SU-DHL-6 (cell line): ENCODE measurements at regions not wholly inside any gene's neighbourhood (a gene's known extent, or its start where the extent isn't known, plus 50 kb on each side); places are given as distances from the start of the nearest gene placed in this dataset.

ENCODE experiments used
- H2AFZ ChIP-seq: fragments of 200-600 bp; sonication (generic); 2 replicates; pipeline ENCODE4 v1.6.1; 2014; ENCODE audit warnings: low read depth, mild to moderate bottlenecking, moderate library complexity, mixed read lengths, antibody characterized with exemption, low read length; ENCODE audit not compliant: severe bottlenecking
- H3F3A ChIP-seq: fragments of 200-600 bp; shearing (Covaris generic); 2 replicates; pipeline ENCODE4 v1.6.0; 2016; ENCODE audit warnings: antibody characterized with exemption, mild to moderate bottlenecking; ENCODE audit not compliant: insufficient read depth
- H3K27ac ChIP-seq: fragments of 200-600 bp; sonication (generic); 2 replicates; pipeline ENCODE4 v1.5.1; 2016; ENCODE audit warnings: low read depth, mild to moderate bottlenecking, low read length, moderate library complexity, mixed read lengths
- H3K27me3 ChIP-seq: fragments of 200-600 bp; sonication (generic), shearing (Covaris generic); 2 replicates; pipeline ENCODE4 v1.6.0; 2014; ENCODE audit warnings: mild to moderate bottlenecking, low read length
- H3K36me3 ChIP-seq: fragments of 200-600 bp; sonication (generic); 2 replicates; pipeline ENCODE4 v1.6.1; 2014; ENCODE audit warnings: mild to moderate bottlenecking, low read length, mixed read lengths
- H3K4me2 ChIP-seq: fragments of 300-600, 200-600 bp; shearing (Covaris generic), sonication (generic); 2 replicates; pipeline ENCODE4 v1.6.0; 2014; ENCODE audit warnings: low read length, low read depth, mild to moderate bottlenecking; ENCODE audit not compliant: poor library complexity, severe bottlenecking
- H3K4me3 ChIP-seq: fragments of 200-600 bp; sonication (generic); 2 replicates; pipeline ENCODE4 v1.5.1; 2014; ENCODE audit warnings: antibody characterized with exemption, low read length, mild to moderate bottlenecking, mixed read lengths; ENCODE audit not compliant: insufficient read depth, poor library complexity, severe bottlenecking
- H3K79me2 ChIP-seq: fragments of 200-600 bp; sonication (generic); 2 replicates; pipeline ENCODE4 v1.6.1; 2014; ENCODE audit warnings: mild to moderate bottlenecking, low read length, moderate library complexity; ENCODE audit not compliant: insufficient read depth
- H3K9ac ChIP-seq: fragments of 200-600 bp; sonication (generic); 2 replicates; pipeline ENCODE4 v1.7.0; 2014; ENCODE audit warnings: mild to moderate bottlenecking, low read length
- H3K9me2 ChIP-seq: fragments of 200-600 bp; sonication (generic); replicated peaks from 2 replicates; pipeline ENCODE4 v1.6.1; 2014; ENCODE audit warnings: low read length; ENCODE audit not compliant: insufficient read depth
- H3K9me3 ChIP-seq: fragments of 200-600 bp; sonication (generic); 2 replicates; pipeline ENCODE4 v1.6.1; 2014; ENCODE audit warnings: low read length, mixed read lengths; ENCODE audit not compliant: insufficient read depth
- H4K20me1 ChIP-seq: fragments of 200-600 bp; sonication (generic); 2 replicates; pipeline ENCODE4 v1.6.1; 2014; ENCODE audit warnings: low read depth, mild to moderate bottlenecking, antibody characterized with exemption, low read length, moderate library complexity, mixed read lengths
- CTCF ChIP-seq: fragments of 200-600 bp; sonication (generic); IDR thresholded peaks from one replicate; pipeline ENCODE4 v1.5.1; 2017; ENCODE audit warnings: antibody characterized with exemption, mild to moderate bottlenecking, low read length, moderate library complexity; ENCODE audit not compliant: insufficient read depth, poor library complexity, severe bottlenecking
- EZH2phosphoT487 ChIP-seq: fragments of 200-600 bp; sonication (generic), shearing (Covaris generic); conservative IDR thresholded peaks from 2 replicates; pipeline ENCODE4 v1.6.1; 2018; ENCODE audit warnings: mild to moderate bottlenecking, antibody characterized with exemption, low read length, moderate library complexity, mixed read lengths

- no peaks in the 10 kb centered on the region for H3F3A ChIP-seq
- H3K79me2 ChIP-seq = no peaks in the 10 kb centered on the region
- no peak overlapping the region for H3K4me3 ChIP-seq
- H3K27ac ChIP-seq = no peak overlapping the region
- H3K9ac ChIP-seq = no peak overlapping the region
- H3K9me3 ChIP-seq = no peaks in the 10 kb centered on the region
- H3K9me2 ChIP-seq = no peaks in the 10 kb centered on the region
- no peaks in the 10 kb centered on the region for H3K27me3 ChIP-seq
- no peak for TF ChIP-seq EZH2phosphoT487
- H2AFZ ChIP-seq = no peak overlapping the region
- H3K36me3 ChIP-seq = no peaks in the 10 kb centered on the region
- no peak overlapping the region for H3K4me2 ChIP-seq
- no peaks in the 10 kb centered on the region for H4K20me1 ChIP-seq
These were observed 58.4 kb upstream of the FBXL7 start for GRCh38 chr5:15441433-15442192.

- Histone ChIP-seq H3K9me3 (no peaks in the 10 kb centered on the region), H2AFZ (no peak overlapping the region), H3F3A (no peaks in the 10 kb centered on the region), H3K27ac (no peak overlapping the region), H4K20me1 (no peaks in the 10 kb centered on the region), H3K4me3 (no peak overlapping the region), H3K9me2 (no peaks in the 10 kb centered on the region), H3K79me2 (no peaks in the 10 kb centered on the region), H3K36me3 (no peaks in the 10 kb centered on the region), H3K4me2 (no peak overlapping the region), H3K27me3 (no peaks in the 10 kb centered on the region), H3K9ac (no peak overlapping the region)
- no peak for TF ChIP-seq CTCF
- no peak for TF ChIP-seq EZH2phosphoT487
These were observed 59.5 kb upstream of the FBXL7 start for GRCh38 chr5:15440434-15440833.

GRCh38 chr5:15439801-15440200 is 60.2 kb upstream of the FBXL7 start:
- no peak overlapping the region for H3K27ac ChIP-seq
- H4K20me1 ChIP-seq = no peaks in the 10 kb centered on the region
- H3K36me3 ChIP-seq = no peaks in the 10 kb centered on the region
- H3F3A ChIP-seq = no peaks in the 10 kb centered on the region
- H3K4me3 ChIP-seq = no peak overlapping the region
- H2AFZ ChIP-seq = no peak overlapping the region
- H3K9me3 ChIP-seq = no peaks in the 10 kb centered on the region
- no peak for TF ChIP-seq CTCF
- no peak for TF ChIP-seq EZH2phosphoT487
- H3K9me2 ChIP-seq = no peaks in the 10 kb centered on the region
- H3K27me3 ChIP-seq = no peaks in the 10 kb centered on the region
- H3K4me2 ChIP-seq = no peak overlapping the region
- no peaks in the 10 kb centered on the region for H3K79me2 ChIP-seq
- H3K9ac ChIP-seq = no peak overlapping the region

GRCh38 chr5:15433709-15434108 is 66.3 kb upstream of the FBXL7 start:
- no peaks in the 10 kb centered on the region; the same call in 1 of the 2 replicates for H3K9me2 ChIP-seq
- no peaks in the 10 kb centered on the region for H3K36me3 ChIP-seq
- H3K79me2 ChIP-seq = no peaks in the 10 kb centered on the region
- no peaks in the 10 kb centered on the region for H3F3A ChIP-seq
- H3K27me3 ChIP-seq = no peaks in the 10 kb centered on the region
- H3K27ac ChIP-seq = no peak overlapping the region
- H3K9me3 ChIP-seq = no peaks in the 10 kb centered on the region
- TF ChIP-seq CTCF (no peak), EZH2phosphoT487 (no peak)
- H3K9ac ChIP-seq = no peak overlapping the region
- no peak overlapping the region for H3K4me3 ChIP-seq
- no peak overlapping the region for H2AFZ ChIP-seq
- no peak overlapping the region for H3K4me2 ChIP-seq
- H4K20me1 ChIP-seq = no peaks in the 10 kb centered on the region
